Vagina (tissue), 2 donors: ENCODE measurements at regions not wholly inside any gene's neighbourhood (a gene's known extent, or its start where the extent isn't known, plus 50 kb on each side); places are given as distances from the start of the nearest gene placed in this dataset.

Experiments
- POLR2A ChIP-seq, 2 donors: fragments of 450-650 bp; IDR thresholded peaks; one replicate each; pipeline ENCODE4 v1.6.1; 2017; ENCODE audit warnings: antibody characterized with exemption in 2 of 2, mild to moderate bottlenecking in 2 of 2, moderate library complexity in 2 of 2
- POLR2AphosphoS5 ChIP-seq, 2 donors: sonication (generic); formaldehyde crosslinking; IDR thresholded peaks; one replicate each; pipeline ENCODE4 v1.9.0; 2017; ENCODE audit warnings: antibody characterized with exemption in 2 of 2, mild to moderate bottlenecking in 2 of 2, low read depth in 1 of 2; ENCODE audit not compliant: insufficient read depth in 1 of 2
- TF ChIP-seq, protein P1 (sequence below), 3 experiments: fragments of 450-650 bp in 2 of 3; fragments of 200-600 bp in 1 of 3; sonication (generic) in 1 of 3; IDR thresholded peaks; one replicate each; pipeline ENCODE4 v1.5.1; 2017 to 2019; ENCODE audit warnings: antibody characterized with exemption in 3 of 3, mild to moderate bottlenecking in 2 of 3, moderate library complexity in 2 of 3

DNA sequence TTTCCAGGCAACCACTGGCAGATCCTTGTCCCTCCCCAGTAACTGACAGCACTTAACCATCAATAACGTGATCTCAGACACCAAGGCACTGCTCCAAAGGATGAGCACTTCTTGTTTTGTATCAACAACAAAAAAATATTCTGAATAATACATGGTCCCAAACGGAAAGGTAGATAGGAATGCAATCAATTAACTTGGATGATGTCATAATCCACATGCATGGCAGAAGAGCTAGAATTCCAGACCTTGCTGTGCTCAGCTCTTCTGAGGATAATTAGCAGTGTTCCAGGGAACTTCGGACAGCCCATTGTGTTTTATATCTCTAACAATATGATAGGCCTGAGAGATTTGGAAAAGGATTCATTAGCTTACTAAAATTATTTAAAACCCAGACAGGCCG is 288.4 kb upstream of the PCSK5 start:
- no peak for TF ChIP-seq POLR2A (IDR thresholded peaks at IDR 0.05)
- TF ChIP-seq, protein P1, sequence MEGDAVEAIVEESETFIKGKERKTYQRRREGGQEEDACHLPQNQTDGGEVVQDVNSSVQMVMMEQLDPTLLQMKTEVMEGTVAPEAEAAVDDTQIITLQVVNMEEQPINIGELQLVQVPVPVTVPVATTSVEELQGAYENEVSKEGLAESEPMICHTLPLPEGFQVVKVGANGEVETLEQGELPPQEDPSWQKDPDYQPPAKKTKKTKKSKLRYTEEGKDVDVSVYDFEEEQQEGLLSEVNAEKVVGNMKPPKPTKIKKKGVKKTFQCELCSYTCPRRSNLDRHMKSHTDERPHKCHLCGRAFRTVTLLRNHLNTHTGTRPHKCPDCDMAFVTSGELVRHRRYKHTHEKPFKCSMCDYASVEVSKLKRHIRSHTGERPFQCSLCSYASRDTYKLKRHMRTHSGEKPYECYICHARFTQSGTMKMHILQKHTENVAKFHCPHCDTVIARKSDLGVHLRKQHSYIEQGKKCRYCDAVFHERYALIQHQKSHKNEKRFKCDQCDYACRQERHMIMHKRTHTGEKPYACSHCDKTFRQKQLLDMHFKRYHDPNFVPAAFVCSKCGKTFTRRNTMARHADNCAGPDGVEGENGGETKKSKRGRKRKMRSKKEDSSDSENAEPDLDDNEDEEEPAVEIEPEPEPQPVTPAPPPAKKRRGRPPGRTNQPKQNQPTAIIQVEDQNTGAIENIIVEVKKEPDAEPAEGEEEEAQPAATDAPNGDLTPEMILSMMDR (IDR thresholded peaks at IDR 0.05), result no peak
- TF ChIP-seq POLR2AphosphoS5 (IDR thresholded peaks at IDR 0.05; ENCODE audit: insufficient read depth in 1 of 2, low read depth in 1 of 2), result no peak
